Adrenal gland (tissue), 9 donors: ENCODE measurements at regions not wholly inside any gene's neighbourhood (a gene's known extent, or its start where the extent isn't known, plus 50 kb on each side); places are given as distances from the start of the nearest gene placed in this dataset.

Experiments
- DNase-seq, 7 donors: peaks; one replicate each; pipeline ENCODE4 v3.0.0-alpha.2; 2019 to 2020
- H3K27ac ChIP-seq, 5 donors: fragments of 200-600 bp; sonication (generic) in 4 of 5; 1 replicate in 3 of 5; 2 replicates in 2 of 5; pipeline versions ENCODE4 v1.5.1 to v1.8.0; 2016 to 2020; ENCODE audit warnings: mild to moderate bottlenecking in 1 of 5
- H3K27me3 ChIP-seq: fragments of 200-600 bp; 2 replicates; pipeline ENCODE4 v1.8.0; 2021
- H3K36me3 ChIP-seq, 2 donors: fragments of 200-600 bp; replicated peaks in 1 of 2; 1 replicate in 1 of 2; 2 replicates in 1 of 2; pipeline versions ENCODE4 v1.5.1 to v1.8.0; 2018 to 2022
- H3K4me1 ChIP-seq, 2 donors: fragments of 200-600 bp; replicated peaks in 1 of 2; 1 replicate in 1 of 2; 2 replicates in 1 of 2; pipeline versions ENCODE4 v1.5.1 to v1.8.0; 2018 to 2021
- H3K4me3 ChIP-seq, 4 donors: fragments of 200-600 bp; sonication (generic) in 3 of 4; one replicate each; pipeline ENCODE4 v1.5.1; 2016 to 2018
- H3K9me3 ChIP-seq, 3 donors: fragments of 200-600 bp; sonication (generic) in 1 of 3; replicated peaks in 1 of 3; 1 replicate in 2 of 3; 2 replicates in 1 of 3; pipeline versions ENCODE4 v1.5.1 to v1.8.0; 2016 to 2021
- CTCF ChIP-seq, 6 experiments: fragments of 450-650 bp in 4 of 6; fragments of 200-600 bp in 2 of 6; sonication (generic) in 1 of 6; IDR thresholded peaks; 1 replicate in 5 of 6; 2 replicates in 1 of 6; pipeline versions ENCODE4 v1.5.1 to v1.8.0; 2016 to 2021; ENCODE audit warnings: antibody characterized with exemption in 6 of 6, mild to moderate bottlenecking in 2 of 6, moderate library complexity in 1 of 6
- POLR2A ChIP-seq, 2 donors: fragments of 450-650 bp; IDR thresholded peaks; one replicate each; pipeline ENCODE4 v1.6.1; 2017; ENCODE audit warnings: antibody characterized with exemption in 2 of 2, mild to moderate bottlenecking in 2 of 2, moderate library complexity in 1 of 2
- WGBS, 4 donors: extraction: QIAGEN DNeasy Blood & Tissue Kit in 2 of 4; methylation state at CpG; one replicate each; pipeline versions ENCODE4 v1.1.5 to v1.1.7; 2013 to 2017; 5-methylcytosine and 5-hydroxymethylcytosine counted together
- intact Hi-C, 2 donors: fragments of 100-400 bp; cut with DNase I; formaldehyde crosslinking; loops; one replicate each; pipeline versions ENCODE4 v1.14.1 to v1.15.0; 2022 to 2023
- donor health status: healthy with polysubstance abuse.
- donor health status: Bipolar disorder and iron deficiency.
- donor health status: DM: yes; HTN: yes; CAD: no.
- donor health status: DM: no; HTN: no; CAD: no.
- donor health status: DM: no; HTN: no; CAD: no.

- TF ChIP-seq CTCF (IDR thresholded peaks at IDR 0.05) (no peak), POLR2A (IDR thresholded peaks at IDR 0.05) (no peak)
- Histone ChIP-seq H3K27ac (no peak overlapping the region), H3K9me3 (no peaks in the 10 kb centered on the region), H3K4me3 (no peak overlapping the region), H3K36me3 (no peaks in the 10 kb centered on the region), H3K4me1 (no peaks in the 10 kb centered on the region), H3K27me3 (no peaks in the 10 kb centered on the region)
- intact Hi-C loops, result no loop called here
- no peak for DNase-seq
Measured at GRCh38 chr2:18959952-18960717, 370.8 kb upstream of the NT5C1B start.

GRCh38 chr2:18959200-18959599, 369.8 kb upstream of the NT5C1B start:
- H3K27ac ChIP-seq, result no peak overlapping the region
- 81 to 94% (median 85%) methylated on average over 1 of the region's 1 CpG for WGBS, 4 donors
- H3K9me3 ChIP-seq, result no peaks in the 10 kb centered on the region
- no peak overlapping the region for H3K4me3 ChIP-seq
- no peaks in the 10 kb centered on the region for H3K4me1 ChIP-seq
- H3K36me3 ChIP-seq, result no peaks in the 10 kb centered on the region
- no peaks in the 10 kb centered on the region for H3K27me3 ChIP-seq
- TF ChIP-seq POLR2A (IDR thresholded peaks at IDR 0.05) (no peak), CTCF (IDR thresholded peaks at IDR 0.05) (no peak)
- no peak for DNase-seq
- intact Hi-C loops, result no loop called here

GRCh38 chr2:18957909-18958308, 368.5 kb upstream of the NT5C1B start:
- no peaks in the 10 kb centered on the region for H3K27me3 ChIP-seq
- no peaks in the 10 kb centered on the region for H3K4me1 ChIP-seq
- TF ChIP-seq POLR2A (IDR thresholded peaks at IDR 0.05), result no peak
- no peak for TF ChIP-seq CTCF (IDR thresholded peaks at IDR 0.05)
- no peak for DNase-seq
- H3K4me3 ChIP-seq, result no peak overlapping the region
- no peaks in the 10 kb centered on the region for H3K9me3 ChIP-seq
- WGBS, 4 donors, result 86 to 95% (median 90%) methylated on average over 1 of the region's 1 CpG
- intact Hi-C loops, result no loop called here
- no peaks in the 10 kb centered on the region for H3K36me3 ChIP-seq
- no peak overlapping the region for H3K27ac ChIP-seq

GRCh38 chr2:18950361-18950851, 361.0 kb upstream of the NT5C1B start:
- DNase-seq, result peak in 4 of 7 donors; percentile 23 to 52 (median 36)
- Histone ChIP-seq H3K27ac (no peak overlapping the region), H3K36me3 (no peaks in the 10 kb centered on the region), H3K4me1 (peaks cover 0 to 10% of the 10 kb centered on the region in 2 donors), H3K9me3 (no peaks in the 10 kb centered on the region), H3K27me3 (no peaks in the 10 kb centered on the region), H3K4me3 (no peak overlapping the region)
- intact Hi-C loops, result no loop called here
- TF ChIP-seq CTCF (IDR thresholded peaks at IDR 0.05) (no peak), POLR2A (IDR thresholded peaks at IDR 0.05) (no peak)
- whole genome bisulfite sequencing, 4 donors, result 33 to 41% (median 37%) methylated on average over 4 to 5 of the region's 5 CpGs
